ENCODE measurements at regions not wholly inside any gene's neighbourhood (a gene's known extent, or its start where the extent isn't known, plus 50 kb on each side); places are given as distances from the start of the nearest gene placed in this dataset.
A peak's percentile ranks its signal among the peaks of the same experiment; 100 is the strongest.

DNA sequence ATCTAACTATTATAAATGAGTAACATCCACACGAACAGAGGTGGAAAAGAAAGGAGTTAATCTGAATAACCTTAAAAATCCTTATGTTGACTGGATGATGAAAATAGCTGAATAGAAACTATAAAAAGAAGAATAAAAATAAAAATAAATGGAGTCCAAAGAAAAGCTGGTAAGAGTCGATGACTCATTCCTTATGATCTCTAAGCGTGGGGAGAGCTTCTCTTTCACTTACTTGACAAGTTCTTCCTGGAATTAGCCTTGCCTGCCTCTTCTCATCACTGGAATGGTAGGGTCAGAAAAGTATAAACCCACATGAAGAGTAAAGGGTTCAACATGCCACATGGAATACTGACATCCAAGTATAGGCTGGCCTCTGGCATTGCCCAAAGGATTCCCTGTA lies 477.0 kb upstream of the RGMB start:
- Histone ChIP-seq H3K4me3 (no peak overlapping the region), H3K9me3 (no peaks in the 10 kb centered on the region), H3K27ac (no peak overlapping the region), H3K4me1 (no peaks in the 10 kb centered on the region), H3K36me3 (no peaks in the 10 kb centered on the region), H3K27me3 (no peaks in the 10 kb centered on the region)
- intact Hi-C loops (cut with DNase I) = no loop called here
- no peak for DNase-seq
- 72 to 77% methylated on average over 3 of the region's 3 CpGs for WGBS, 2 donors
- TF ChIP-seq, protein P1, sequence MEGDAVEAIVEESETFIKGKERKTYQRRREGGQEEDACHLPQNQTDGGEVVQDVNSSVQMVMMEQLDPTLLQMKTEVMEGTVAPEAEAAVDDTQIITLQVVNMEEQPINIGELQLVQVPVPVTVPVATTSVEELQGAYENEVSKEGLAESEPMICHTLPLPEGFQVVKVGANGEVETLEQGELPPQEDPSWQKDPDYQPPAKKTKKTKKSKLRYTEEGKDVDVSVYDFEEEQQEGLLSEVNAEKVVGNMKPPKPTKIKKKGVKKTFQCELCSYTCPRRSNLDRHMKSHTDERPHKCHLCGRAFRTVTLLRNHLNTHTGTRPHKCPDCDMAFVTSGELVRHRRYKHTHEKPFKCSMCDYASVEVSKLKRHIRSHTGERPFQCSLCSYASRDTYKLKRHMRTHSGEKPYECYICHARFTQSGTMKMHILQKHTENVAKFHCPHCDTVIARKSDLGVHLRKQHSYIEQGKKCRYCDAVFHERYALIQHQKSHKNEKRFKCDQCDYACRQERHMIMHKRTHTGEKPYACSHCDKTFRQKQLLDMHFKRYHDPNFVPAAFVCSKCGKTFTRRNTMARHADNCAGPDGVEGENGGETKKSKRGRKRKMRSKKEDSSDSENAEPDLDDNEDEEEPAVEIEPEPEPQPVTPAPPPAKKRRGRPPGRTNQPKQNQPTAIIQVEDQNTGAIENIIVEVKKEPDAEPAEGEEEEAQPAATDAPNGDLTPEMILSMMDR (IDR thresholded peaks at IDR 0.05) = no peak
- ATAC-seq = no peak

DNA sequence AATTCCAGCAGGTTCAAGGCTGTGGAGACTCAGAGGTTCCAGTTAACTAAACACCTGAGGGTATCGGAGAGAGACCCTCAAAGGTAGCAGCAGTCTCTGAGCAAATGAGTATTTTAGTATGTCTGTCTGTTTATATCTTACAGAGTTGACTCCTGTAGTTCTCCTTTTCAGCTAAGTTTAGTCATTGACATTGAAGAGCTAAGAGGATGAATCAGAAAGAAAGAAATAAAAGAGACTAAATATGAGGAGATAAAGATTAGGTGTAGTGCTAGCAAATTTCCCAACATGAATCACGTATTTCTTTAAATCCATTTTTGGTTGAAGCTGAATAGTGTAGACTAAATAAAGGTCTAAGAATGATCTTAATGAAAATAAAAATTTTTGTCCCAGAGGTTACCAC lies 474.0 kb upstream of the RGMB start:
- ATAC-seq = no peak
- Histone ChIP-seq H3K27ac (no peak overlapping the region), H3K36me3 (no peaks in the 10 kb centered on the region), H3K4me1 (no peaks in the 10 kb centered on the region), H3K4me3 (no peak overlapping the region), H3K9me3 (no peaks in the 10 kb centered on the region), H3K27me3 (no peaks in the 10 kb centered on the region)
- DNase-seq = no peak
- TF ChIP-seq, protein P1 (IDR thresholded peaks at IDR 0.05) = no peak
- WGBS, 2 donors = 92 to 95% methylated on average over 2 of the region's 2 CpGs
- intact Hi-C loops (cut with DNase I) = no loop called here

DNA sequence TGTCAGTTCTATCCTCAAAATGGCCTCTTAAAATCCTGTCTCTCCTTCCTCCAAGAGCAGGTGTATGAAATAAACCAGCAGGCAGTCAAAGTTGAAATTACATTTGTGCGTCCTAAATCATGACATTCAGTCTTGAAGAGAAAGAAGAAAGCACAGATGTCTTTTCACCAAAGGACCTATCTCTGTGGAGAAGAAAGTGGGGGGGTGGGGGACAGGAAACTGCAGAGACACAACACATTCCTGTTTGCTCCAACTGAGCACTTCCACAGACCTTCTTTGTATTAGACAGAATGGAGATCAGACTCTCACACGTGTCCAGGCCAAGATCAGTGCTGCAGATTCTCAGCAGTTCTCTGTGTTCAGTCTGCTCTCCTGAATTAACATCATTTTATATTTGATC lies 471.9 kb upstream of the RGMB start:
- TF ChIP-seq, protein P1 (IDR thresholded peaks at IDR 0.05) = no peak
- Histone ChIP-seq H3K4me1 (no peaks in the 10 kb centered on the region), H3K4me3 (no peak overlapping the region), H3K36me3 (no peaks in the 10 kb centered on the region), H3K27me3 (no peaks in the 10 kb centered on the region), H3K9me3 (no peaks in the 10 kb centered on the region), H3K27ac (no peak overlapping the region)
- intact Hi-C loops (cut with DNase I) = no loop called here
- DNase-seq (no peak), ATAC-seq (peak in 1 of 8 donors; percentile 53)
- 43 to 48% methylated on average over 2 of the region's 2 CpGs for WGBS, 2 donors

DNA sequence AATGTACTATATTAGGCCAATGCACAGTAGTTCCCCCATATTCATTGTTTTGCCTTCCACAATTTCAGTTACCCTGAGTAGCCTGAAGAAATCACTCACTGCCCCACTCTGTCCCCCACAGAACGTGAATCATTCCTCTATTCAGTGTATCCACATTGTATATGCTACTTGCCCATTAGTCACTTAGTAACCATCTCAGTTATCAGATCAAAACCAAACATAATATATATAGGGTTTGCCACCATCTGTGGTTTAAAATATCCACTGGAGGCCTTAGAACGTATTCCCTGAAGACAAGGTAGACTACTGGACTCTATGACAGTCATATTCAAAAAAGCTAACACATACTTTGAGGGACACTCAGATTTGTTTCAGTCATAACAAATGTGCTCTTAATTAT lies 465.7 kb upstream of the RGMB start:
- H3K4me1 ChIP-seq = peaks cover 0 to 6% (median 0%) of the 10 kb centered on the region in 9 donors
- no peaks in the 10 kb centered on the region for H3K27me3 ChIP-seq
- no peak for DNase-seq
- no peak overlapping the region for H3K4me3 ChIP-seq
- no peak overlapping the region for H3K27ac ChIP-seq
- intact Hi-C loops (cut with DNase I) = no loop called here
- WGBS, 2 donors = 76 to 87% methylated on average over 2 of the region's 2 CpGs
- H3K9me3 ChIP-seq = no peaks in the 10 kb centered on the region
- TF ChIP-seq, protein P1 (IDR thresholded peaks at IDR 0.05) = no peak
- H3K36me3 ChIP-seq = no peaks in the 10 kb centered on the region
- ATAC-seq = no peak

DNA sequence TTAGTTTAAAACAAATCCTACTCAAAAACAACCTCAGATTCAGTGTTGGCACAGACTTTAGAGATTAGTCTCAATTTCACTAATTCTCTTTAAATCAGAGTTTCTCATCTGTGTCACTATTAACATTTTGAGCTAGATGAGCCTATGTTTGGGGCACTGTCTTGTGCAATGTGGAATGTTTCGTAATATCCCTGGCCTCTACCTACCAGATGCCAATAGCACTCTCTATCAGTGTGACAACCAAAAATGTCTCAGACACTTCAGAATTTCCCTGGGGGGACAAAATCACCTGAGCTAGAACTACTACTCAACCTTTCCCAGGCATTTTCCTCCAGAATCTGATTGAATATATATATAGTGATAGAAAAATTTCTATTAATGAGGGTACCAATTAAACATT lies 465.2 kb upstream of the RGMB start:
- WGBS, 2 donors = 97 to 98% methylated on average over 1 of the region's 1 CpG
- Histone ChIP-seq H3K9me3 (no peaks in the 10 kb centered on the region), H3K36me3 (no peaks in the 10 kb centered on the region), H3K27me3 (no peaks in the 10 kb centered on the region), H3K4me1 (peaks cover 0 to 6% (median 0%) of the 10 kb centered on the region in 9 donors), H3K27ac (no peak overlapping the region), H3K4me3 (no peak overlapping the region)
- TF ChIP-seq, protein P1 (IDR thresholded peaks at IDR 0.05) = no peak
- ATAC-seq (no peak), DNase-seq (no peak)
- intact Hi-C loops (cut with DNase I) = no loop called here
